HepG2 (cell line): ENCODE measurements at regions not wholly inside any gene's neighbourhood (a gene's known extent, or its start where the extent isn't known, plus 50 kb on each side); places are given as distances from the start of the nearest gene placed in this dataset.

Source experiments
- BCL6 ChIP-seq: IDR thresholded peaks from 2 replicates; pipeline ENCODE4 v1.6.1; 2016; ENCODE audit warnings: missing genetic modification reagents, missing compliant biosample characterization
- CENPT ChIP-seq: sonication (generic); formaldehyde crosslinking; IDR thresholded peaks from 2 replicates; pipeline ENCODE4 v1.8.0; 2022; ENCODE audit warnings: low read depth, mild to moderate bottlenecking, moderate library complexity, missing genetic modification reagents
- EP300 ChIP-seq, 3 experiments: sonication (generic) in 1 of 3; formaldehyde crosslinking in 1 of 3; IDR thresholded peaks; 2 replicates each; pipeline versions ENCODE4 v1.5.1 to v1.6.1; 2011 to 2020; ENCODE audit warnings: low read depth in 2 of 3, low read length in 2 of 3, borderline replicate concordance in 1 of 3, improper control_type of control experiment in 1 of 3, mild to moderate bottlenecking in 1 of 3, missing genetic modification reagents in 1 of 3, moderate library complexity in 1 of 3
- ESRRA ChIP-seq: sonication (generic); formaldehyde crosslinking; IDR thresholded peaks from 2 replicates; pipeline ENCODE4 v1.5.1; 2020; ENCODE audit warnings: mild to moderate bottlenecking, low read depth, missing genetic modification reagents
- FOSL2 ChIP-seq: sonication (generic); formaldehyde crosslinking; IDR thresholded peaks from 2 replicates; pipeline ENCODE4 v1.4.0; 2020; ENCODE audit warnings: missing genetic modification reagents
- FOXK1 ChIP-seq: sonication (generic); formaldehyde crosslinking; IDR thresholded peaks from 2 replicates; pipeline ENCODE4 v1.4.0; 2020; ENCODE audit warnings: low read depth, missing genetic modification reagents, borderline replicate concordance
- FOXK2 ChIP-seq: fragments of 450-650 bp; IDR thresholded peaks from 2 replicates; pipeline ENCODE4 v1.6.1; 2016
- GABPA ChIP-seq, 2 experiments: IDR thresholded peaks; 2 replicates each; pipeline ENCODE4 v1.6.1; 2011 to 2016; ENCODE audit warnings: low read depth in 2 of 2, low read length in 1 of 2, missing biosample characterization in 1 of 2, missing genetic modification characterization in 1 of 2
- HMG20A ChIP-seq: IDR thresholded peaks from 2 replicates; pipeline ENCODE4 v1.6.1; 2016; ENCODE audit warnings: borderline replicate concordance
- MTF2 ChIP-seq: sonication (generic); formaldehyde crosslinking; IDR thresholded peaks from 2 replicates; pipeline ENCODE4 v1.5.0; 2020; ENCODE audit warnings: missing genetic modification reagents, borderline replicate concordance
- SOX6 ChIP-seq, 2 experiments: fragments of 450-650 bp in 1 of 2; sonication (generic) in 1 of 2; formaldehyde crosslinking in 1 of 2; IDR thresholded peaks; 2 replicates each; pipeline versions ENCODE4 v1.4.0 to v1.6.1; 2017 to 2020; ENCODE audit warnings: antibody characterized with exemption in 1 of 2, mild to moderate bottlenecking in 1 of 2, missing genetic modification reagents in 1 of 2
- TBX2 ChIP-seq: sonication (generic); formaldehyde crosslinking; IDR thresholded peaks from 2 replicates; pipeline ENCODE4 v1.5.0; 2020; ENCODE audit warnings: missing genetic modification reagents, mild to moderate bottlenecking, borderline replicate concordance
- TEAD3 ChIP-seq: optimal IDR thresholded peaks from 2 replicates; pipeline ENCODE3; 2016; ENCODE audit warnings: borderline replicate concordance
- THAP11 ChIP-seq: IDR thresholded peaks from 2 replicates; pipeline ENCODE4 v1.6.1; 2016; ENCODE audit warnings: missing biosample characterization, missing genetic modification reagents
- ZNF207 ChIP-seq: fragments of 450-650 bp; IDR thresholded peaks from 2 replicates; pipeline ENCODE4 v1.6.1; 2016; ENCODE audit warnings: antibody characterized with exemption, borderline replicate concordance
- ZNF225 ChIP-seq: sonication (generic); formaldehyde crosslinking; IDR thresholded peaks from 2 replicates; pipeline ENCODE4 v1.4.0; 2020; ENCODE audit warnings: mild to moderate bottlenecking, missing genetic modification reagents
- ZNF614 ChIP-seq: IDR thresholded peaks from 2 replicates; pipeline ENCODE4 v1.6.1; 2018; ENCODE audit warnings: missing biosample characterization, missing genetic modification reagents, inconsistent platforms, borderline replicate concordance
- ZNF644 ChIP-seq: IDR thresholded peaks from 2 replicates; pipeline ENCODE4 v1.6.1; 2016; ENCODE audit warnings: low read depth
- ZNF777 ChIP-seq: sonication (generic); formaldehyde crosslinking; IDR thresholded peaks from 2 replicates; pipeline ENCODE4 v1.4.0; 2020; ENCODE audit warnings: missing genetic modification reagents
- TF ChIP-seq, protein P1 (sequence below): IDR thresholded peaks from 2 replicates; pipeline ENCODE4 v1.6.1; 2016; ENCODE audit warnings: mild to moderate bottlenecking
- TF ChIP-seq, protein P2 (sequence below): sonication (generic); formaldehyde crosslinking; conservative IDR thresholded peaks from 2 replicates; pipeline ENCODE4 v1.4.0; 2020; ENCODE audit warnings: missing genetic modification reagents
- TF ChIP-seq, protein P3 (sequence below): IDR thresholded peaks from 2 replicates; pipeline ENCODE4 v1.4.0; 2020; ENCODE audit warnings: mild to moderate bottlenecking, missing genetic modification reagents
- TF ChIP-seq, protein P4 (sequence below): sonication (generic); formaldehyde crosslinking; IDR thresholded peaks from 2 replicates; pipeline ENCODE4 v1.4.0; 2020; ENCODE audit warnings: missing genetic modification reagents

DNA sequence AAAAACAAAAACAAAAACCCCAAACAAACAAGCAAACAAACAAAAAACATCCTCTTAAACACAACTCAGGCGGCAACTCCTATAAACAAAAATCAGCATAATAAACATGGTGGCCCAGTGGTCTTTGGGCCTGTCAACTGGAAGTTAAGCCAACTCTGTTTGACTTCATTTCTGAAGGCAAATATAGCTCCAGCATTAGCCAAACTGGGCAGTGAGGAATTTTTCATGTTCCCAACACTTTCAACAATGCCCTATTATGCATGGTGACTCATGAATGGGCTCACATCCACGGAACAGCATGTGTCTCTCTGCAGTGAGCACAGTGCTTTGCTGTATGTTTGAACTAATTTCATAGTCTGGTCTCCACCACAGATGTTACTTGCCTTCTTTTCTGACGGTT, 143.9 kb upstream of the STC2 start (continued):
- TF ChIP-seq EP300 (IDR thresholded peaks at IDR 0.05; ENCODE audit: low read depth in 2 of 2, low read length in 2 of 2) (0 out of 4 replicates have a peak, but pooled peaks of 1 of the 2 experiments have one; percentile 25), EP300 (CRISPR knock-in tag; IDR thresholded peaks at IDR 0.05; ENCODE audit: borderline replicate concordance) (peak; percentile 49), THAP11 (CRISPR knock-in tag) (0 out of 2 replicates have a peak, but pooled peaks have one; percentile 20), TEAD3 (CRISPR knock-in tag) (peak; percentile 66), SOX6 (IDR thresholded peaks at IDR 0.05) (no peak), SOX6 (CRISPR knock-in tag; IDR thresholded peaks at IDR 0.05) (peak; percentile 69; the same call in 1 of the 2 replicates), CENPT (no peak), ZNF614 (0 out of 2 replicates have a peak, but pooled peaks have one; percentile 48), ZNF225 (CRISPR knock-in tag) (no peak), ZNF207 (no peak), MTF2 (CRISPR knock-in tag) (no peak), ZNF777 (CRISPR knock-in tag) (no peak), ZNF644 (CRISPR knock-in tag) (peak; percentile 100), TBX2 (CRISPR knock-in tag) (peak; percentile 37; the same call in 1 of the 2 replicates), FOSL2 (CRISPR knock-in tag) (peak; percentile 95), FOXK2 (0 out of 2 replicates have a peak, but pooled peaks have one; percentile 15), GABPA (IDR thresholded peaks at IDR 0.05; ENCODE audit: low read depth, low read length) (no peak), GABPA (CRISPR knock-in tag; IDR thresholded peaks at IDR 0.05; ENCODE audit: low read depth) (no peak), BCL6 (CRISPR knock-in tag) (0 out of 2 replicates have a peak, but pooled peaks have one; percentile 21), FOXK1 (no peak), ESRRA (CRISPR knock-in tag) (no peak), HMG20A (CRISPR knock-in tag) (peak; percentile 57; the same call in 1 of the 2 replicates)
- TF ChIP-seq, protein P1, sequence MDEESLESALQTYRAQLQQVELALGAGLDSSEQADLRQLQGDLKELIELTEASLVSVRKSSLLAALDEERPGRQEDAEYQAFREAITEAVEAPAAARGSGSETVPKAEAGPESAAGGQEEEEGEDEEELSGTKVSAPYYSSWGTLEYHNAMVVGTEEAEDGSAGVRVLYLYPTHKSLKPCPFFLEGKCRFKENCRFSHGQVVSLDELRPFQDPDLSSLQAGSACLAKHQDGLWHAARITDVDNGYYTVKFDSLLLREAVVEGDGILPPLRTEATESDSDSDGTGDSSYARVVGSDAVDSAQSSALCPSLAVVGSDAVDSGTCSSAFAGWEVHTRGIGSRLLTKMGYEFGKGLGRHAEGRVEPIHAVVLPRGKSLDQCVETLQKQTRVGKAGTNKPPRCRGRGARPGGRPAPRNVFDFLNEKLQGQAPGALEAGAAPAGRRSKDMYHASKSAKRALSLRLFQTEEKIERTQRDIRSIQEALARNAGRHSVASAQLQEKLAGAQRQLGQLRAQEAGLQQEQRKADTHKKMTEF (CRISPR knock-in tag): 0 out of 2 replicates have a peak, but pooled peaks have one; percentile 32
- TF ChIP-seq, protein P2, sequence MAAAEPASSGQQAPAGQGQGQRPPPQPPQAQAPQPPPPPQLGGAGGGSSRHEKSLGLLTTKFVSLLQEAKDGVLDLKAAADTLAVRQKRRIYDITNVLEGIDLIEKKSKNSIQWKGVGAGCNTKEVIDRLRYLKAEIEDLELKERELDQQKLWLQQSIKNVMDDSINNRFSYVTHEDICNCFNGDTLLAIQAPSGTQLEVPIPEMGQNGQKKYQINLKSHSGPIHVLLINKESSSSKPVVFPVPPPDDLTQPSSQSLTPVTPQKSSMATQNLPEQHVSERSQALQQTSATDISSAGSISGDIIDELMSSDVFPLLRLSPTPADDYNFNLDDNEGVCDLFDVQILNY (CRISPR knock-in tag): no peak
- TF ChIP-seq, protein P3, sequence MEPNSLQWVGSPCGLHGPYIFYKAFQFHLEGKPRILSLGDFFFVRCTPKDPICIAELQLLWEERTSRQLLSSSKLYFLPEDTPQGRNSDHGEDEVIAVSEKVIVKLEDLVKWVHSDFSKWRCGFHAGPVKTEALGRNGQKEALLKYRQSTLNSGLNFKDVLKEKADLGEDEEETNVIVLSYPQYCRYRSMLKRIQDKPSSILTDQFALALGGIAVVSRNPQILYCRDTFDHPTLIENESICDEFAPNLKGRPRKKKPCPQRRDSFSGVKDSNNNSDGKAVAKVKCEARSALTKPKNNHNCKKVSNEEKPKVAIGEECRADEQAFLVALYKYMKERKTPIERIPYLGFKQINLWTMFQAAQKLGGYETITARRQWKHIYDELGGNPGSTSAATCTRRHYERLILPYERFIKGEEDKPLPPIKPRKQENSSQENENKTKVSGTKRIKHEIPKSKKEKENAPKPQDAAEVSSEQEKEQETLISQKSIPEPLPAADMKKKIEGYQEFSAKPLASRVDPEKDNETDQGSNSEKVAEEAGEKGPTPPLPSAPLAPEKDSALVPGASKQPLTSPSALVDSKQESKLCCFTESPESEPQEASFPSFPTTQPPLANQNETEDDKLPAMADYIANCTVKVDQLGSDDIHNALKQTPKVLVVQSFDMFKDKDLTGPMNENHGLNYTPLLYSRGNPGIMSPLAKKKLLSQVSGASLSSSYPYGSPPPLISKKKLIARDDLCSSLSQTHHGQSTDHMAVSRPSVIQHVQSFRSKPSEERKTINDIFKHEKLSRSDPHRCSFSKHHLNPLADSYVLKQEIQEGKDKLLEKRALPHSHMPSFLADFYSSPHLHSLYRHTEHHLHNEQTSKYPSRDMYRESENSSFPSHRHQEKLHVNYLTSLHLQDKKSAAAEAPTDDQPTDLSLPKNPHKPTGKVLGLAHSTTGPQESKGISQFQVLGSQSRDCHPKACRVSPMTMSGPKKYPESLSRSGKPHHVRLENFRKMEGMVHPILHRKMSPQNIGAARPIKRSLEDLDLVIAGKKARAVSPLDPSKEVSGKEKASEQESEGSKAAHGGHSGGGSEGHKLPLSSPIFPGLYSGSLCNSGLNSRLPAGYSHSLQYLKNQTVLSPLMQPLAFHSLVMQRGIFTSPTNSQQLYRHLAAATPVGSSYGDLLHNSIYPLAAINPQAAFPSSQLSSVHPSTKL: peak; percentile 70
- TF ChIP-seq, protein P4, sequence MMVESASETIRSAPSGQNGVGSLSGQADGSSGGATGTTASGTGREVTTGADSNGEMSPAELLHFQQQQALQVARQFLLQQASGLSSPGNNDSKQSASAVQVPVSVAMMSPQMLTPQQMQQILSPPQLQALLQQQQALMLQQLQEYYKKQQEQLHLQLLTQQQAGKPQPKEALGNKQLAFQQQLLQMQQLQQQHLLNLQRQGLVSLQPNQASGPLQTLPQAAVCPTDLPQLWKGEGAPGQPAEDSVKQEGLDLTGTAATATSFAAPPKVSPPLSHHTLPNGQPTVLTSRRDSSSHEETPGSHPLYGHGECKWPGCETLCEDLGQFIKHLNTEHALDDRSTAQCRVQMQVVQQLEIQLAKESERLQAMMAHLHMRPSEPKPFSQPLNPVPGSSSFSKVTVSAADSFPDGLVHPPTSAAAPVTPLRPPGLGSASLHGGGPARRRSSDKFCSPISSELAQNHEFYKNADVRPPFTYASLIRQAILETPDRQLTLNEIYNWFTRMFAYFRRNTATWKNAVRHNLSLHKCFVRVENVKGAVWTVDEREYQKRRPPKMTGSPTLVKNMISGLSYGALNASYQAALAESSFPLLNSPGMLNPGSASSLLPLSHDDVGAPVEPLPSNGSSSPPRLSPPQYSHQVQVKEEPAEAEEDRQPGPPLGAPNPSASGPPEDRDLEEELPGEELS: peak; percentile 52
